H1 (cell line): ENCODE measurements at regions not wholly inside any gene's neighbourhood (a gene's known extent, or its start where the extent isn't known, plus 50 kb on each side); places are given as distances from the start of the nearest gene placed in this dataset.

ENCODE experiments used
- NRF1 ChIP-seq: IDR thresholded peaks from 2 replicates; pipeline ENCODE4 v1.6.1; 2011; ENCODE audit warnings: mild to moderate bottlenecking, low read depth, low read length, improper control_type of control experiment

GRCh38 chr2:8552293-8552801, 129.5 kb upstream of the ID2 start (continued):
- no peak for TF ChIP-seq NRF1
